Gastrocnemius medialis (tissue), 4 donors: ENCODE measurements at regions not wholly inside any gene's neighbourhood (a gene's known extent, or its start where the extent isn't known, plus 50 kb on each side); places are given as distances from the start of the nearest gene placed in this dataset.
"Not testable (repeated sequence)": the region's sequence is repeated elsewhere in the genome, so short reads cannot be mapped to it uniquely, and the experiment has no call there.

Source experiments
- ATAC-seq, 2 donors: fragments of 150-250 bp; one replicate each; pipeline ENCODE4 v1.9.1; 2016
- DNase-seq, 2 donors: peaks; one replicate each; pipeline ENCODE4 v3.0.0-alpha.2; 2019
- H3K27ac ChIP-seq, 4 donors: fragments of 200-600 bp; sonication (generic); 1 replicate in 1 of 4; 2 replicates in 3 of 4; pipeline ENCODE4 v1.5.1; 2016 to 2018; ENCODE audit warnings: mild to moderate bottlenecking in 2 of 4, moderate library complexity in 1 of 4
- H3K27me3 ChIP-seq, 3 donors: fragments of 200-600 bp; sonication (generic) in 2 of 3; 1 replicate in 1 of 3; 2 replicates in 2 of 3; pipeline versions ENCODE4 v1.5.1 to v1.6.0; 2016 to 2019; ENCODE audit warnings: mild to moderate bottlenecking in 1 of 3, moderate library complexity in 1 of 3
- H3K36me3 ChIP-seq, 2 donors: fragments of 200-600 bp; sonication (generic) in 1 of 2; one replicate each; pipeline ENCODE4 v1.5.1; 2017 to 2018
- H3K4me1 ChIP-seq, 2 donors: fragments of 200-600 bp; sonication (generic) in 1 of 2; one replicate each; pipeline ENCODE4 v1.5.1; 2016 to 2017; ENCODE audit warnings: mild to moderate bottlenecking in 2 of 2
- H3K4me3 ChIP-seq, 4 donors: fragments of 200-600 bp; sonication (generic) in 3 of 4; 1 replicate in 1 of 4; 2 replicates in 3 of 4; pipeline ENCODE4 v1.5.1; 2016 to 2019; ENCODE audit warnings: mild to moderate bottlenecking in 2 of 4
- H3K9me3 ChIP-seq, 3 donors: fragments of 200-600 bp; sonication (generic) in 2 of 3; 1 replicate in 1 of 3; 2 replicates in 2 of 3; pipeline ENCODE4 v1.5.1; 2016 to 2019
- CTCF ChIP-seq, 5 experiments: fragments of 450-650 bp in 3 of 5; fragments of 200-600 bp in 2 of 5; sonication (generic) in 2 of 5; IDR thresholded peaks in 4 of 5; conservative IDR thresholded peaks in 1 of 5; 1 replicate in 4 of 5; 2 replicates in 1 of 5; pipeline ENCODE4 v1.5.1; 2016 to 2019; ENCODE audit warnings: antibody characterized with exemption in 5 of 5, mild to moderate bottlenecking in 3 of 5, moderate library complexity in 3 of 5
- POLR2A ChIP-seq, 2 donors: fragments of 450-650 bp; IDR thresholded peaks; one replicate each; pipeline ENCODE4 v1.6.1; 2017; ENCODE audit warnings: antibody characterized with exemption in 2 of 2, mild to moderate bottlenecking in 2 of 2, moderate library complexity in 2 of 2
- in situ Hi-C, 4 donors: fragments of 200-750 bp; cut with MboI; loops; one replicate each; pipeline versions ENCODE4 v1.15.0 to v1.8.0; 2017; ENCODE audit warnings: low sequenced_read_pairs in 4 of 4
- intact Hi-C: fragments of 100-400 bp; cut with DNase I; formaldehyde crosslinking; loops from one replicate; pipeline ENCODE4 v1.15.1; 2023; ENCODE audit warnings: low total_unique reads

DNA sequence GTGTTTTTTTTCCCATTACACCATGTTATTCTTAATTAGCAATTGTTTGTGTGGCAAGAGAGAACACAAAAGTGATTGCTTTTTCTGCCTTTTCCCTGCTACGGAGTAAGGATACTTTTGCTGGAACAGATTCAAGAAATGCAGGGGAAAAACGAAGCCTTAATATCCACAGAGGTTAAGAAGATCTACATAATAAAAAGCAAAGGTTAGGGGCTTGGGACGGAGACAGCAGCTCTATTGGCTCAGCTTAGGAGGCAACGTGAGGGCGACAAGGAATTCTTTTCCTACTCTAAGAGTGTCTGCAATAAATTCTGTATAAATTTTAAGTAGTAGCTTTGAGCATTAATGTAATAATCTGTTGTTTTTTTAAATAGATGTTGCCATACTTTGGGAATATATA is 693.3 kb downstream of the DTWD2 start:
- ATAC-seq: no peak
- no peak for TF ChIP-seq POLR2A (IDR thresholded peaks at IDR 0.05)
- no peak for TF ChIP-seq CTCF (IDR thresholded peaks at IDR 0.05 in 4 of 5, conservative IDR thresholded peaks at IDR 0.05 in 1 of 5)
- intact Hi-C loops: no loop called here
- no peaks in the 10 kb centered on the region for H3K9me3 ChIP-seq
- in situ Hi-C loops: no loop called here
- no peak overlapping the region for H3K27ac ChIP-seq
- H3K4me3 ChIP-seq: no peak overlapping the region
- DNase-seq: no peak
- H3K27me3 ChIP-seq: no peaks in the 10 kb centered on the region
- no peaks in the 10 kb centered on the region for H3K36me3 ChIP-seq
- H3K4me1 ChIP-seq: no peaks in the 10 kb centered on the region

DNA sequence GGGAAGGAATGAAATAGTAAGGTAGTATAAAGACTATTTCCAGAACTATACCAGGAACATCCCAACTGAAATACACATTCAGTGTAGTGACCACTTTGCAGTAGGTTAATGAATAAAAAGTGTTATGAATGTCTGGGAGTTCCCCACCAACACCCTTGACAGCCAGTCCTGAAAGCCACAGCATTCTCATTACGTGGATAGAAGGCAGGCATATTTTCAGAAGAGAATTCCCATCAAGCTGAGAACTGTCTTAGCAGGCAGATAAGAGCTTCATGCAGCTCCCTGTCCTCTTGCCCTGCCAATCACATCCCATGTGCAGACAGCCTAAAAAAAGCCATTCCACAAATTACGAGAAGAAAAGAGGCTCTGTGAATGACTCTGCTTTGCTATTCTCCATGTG is 695.0 kb downstream of the DTWD2 start:
- Histone ChIP-seq H3K4me3 (no peak overlapping the region), H3K9me3 (no peaks in the 10 kb centered on the region), H3K36me3 (no peaks in the 10 kb centered on the region), H3K27me3 (no peaks in the 10 kb centered on the region), H3K4me1 (no peaks in the 10 kb centered on the region), H3K27ac (no peak overlapping the region)
- TF ChIP-seq CTCF (IDR thresholded peaks at IDR 0.05 in 4 of 5, conservative IDR thresholded peaks at IDR 0.05 in 1 of 5): no peak
- TF ChIP-seq POLR2A (IDR thresholded peaks at IDR 0.05): no peak
- ATAC-seq (no peak), DNase-seq (no peak)
- intact Hi-C loops: no loop called here
- in situ Hi-C loops: no loop called here

- intact Hi-C loops: no loop called here
- in situ Hi-C loops: no loop called here
These were observed 698.1 kb downstream of the DTWD2 start for GRCh38 chr5:118290204-118290603.

DNA sequence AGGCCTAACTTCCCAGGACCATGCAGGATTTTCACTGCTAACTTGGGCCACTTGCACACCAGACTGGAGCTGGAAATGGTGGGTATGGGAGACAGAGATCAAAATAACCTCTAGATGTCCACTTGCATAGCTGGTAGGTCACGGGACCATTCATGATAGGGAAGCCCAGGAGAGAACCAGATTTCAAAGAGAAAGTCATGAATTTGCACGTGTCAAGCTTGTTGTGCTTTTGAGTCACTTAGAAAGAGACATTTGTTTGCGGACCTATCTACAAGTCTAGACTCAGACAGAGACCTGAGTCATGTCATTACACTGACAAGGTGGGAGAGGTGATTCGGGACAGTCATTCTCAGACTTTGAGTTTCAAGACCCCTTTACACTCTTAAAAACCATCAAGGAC is 704.1 kb downstream of the DTWD2 start:
- H3K4me3 ChIP-seq, H3K36me3 ChIP-seq, in situ Hi-C loops, H3K9me3 ChIP-seq, H3K4me1 ChIP-seq, intact Hi-C loops, ATAC-seq, H3K27ac ChIP-seq, DNase-seq, H3K27me3 ChIP-seq: not testable (repeated sequence)

More at GRCh38 chr5:118290204-118290603, 698.1 kb downstream of the DTWD2 start:
- no peaks in the 10 kb centered on the region for H3K27me3 ChIP-seq
- H3K4me3 ChIP-seq: no peak overlapping the region
- no peak for TF ChIP-seq CTCF (IDR thresholded peaks at IDR 0.05 in 4 of 5, conservative IDR thresholded peaks at IDR 0.05 in 1 of 5)
- TF ChIP-seq POLR2A (IDR thresholded peaks at IDR 0.05): no peak
- no peaks in the 10 kb centered on the region for H3K4me1 ChIP-seq
- no peak overlapping the region for H3K27ac ChIP-seq
- no peaks in the 10 kb centered on the region for H3K36me3 ChIP-seq
- no peaks in the 10 kb centered on the region for H3K9me3 ChIP-seq
- ATAC-seq (no peak), DNase-seq (no peak)

DNA sequence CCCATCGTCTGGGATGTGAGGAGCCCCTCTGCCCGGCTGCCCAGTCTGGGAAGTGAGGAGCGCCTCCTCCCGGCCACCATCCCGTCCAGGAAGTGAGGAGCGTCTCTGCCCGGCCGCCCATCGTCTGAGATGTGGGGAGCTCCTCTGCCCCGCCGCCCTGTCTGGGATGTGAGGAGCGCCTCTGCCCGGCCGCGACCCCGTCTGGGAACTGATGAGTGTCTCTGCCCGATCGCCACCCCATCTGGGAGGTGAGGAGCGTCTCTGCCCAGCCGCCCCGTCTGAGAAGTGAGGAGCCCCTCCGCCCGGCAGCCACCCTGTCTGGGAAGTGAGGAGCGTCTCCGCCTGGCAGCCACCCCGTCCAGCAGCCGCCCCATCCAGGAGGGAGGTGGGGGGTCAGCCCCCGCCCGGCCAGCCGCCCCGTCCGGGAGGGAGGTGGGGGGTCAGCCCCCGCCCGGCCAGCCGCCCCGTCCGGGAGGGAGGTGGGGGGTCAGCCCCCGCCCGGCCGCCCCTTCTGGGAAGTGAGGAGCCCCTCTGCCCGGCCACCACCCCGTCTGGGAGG is 705.8 kb downstream of the DTWD2 start:
- H3K4me1 ChIP-seq, intact Hi-C loops, H3K27ac ChIP-seq, H3K9me3 ChIP-seq, H3K4me3 ChIP-seq, ATAC-seq, H3K27me3 ChIP-seq, in situ Hi-C loops, H3K36me3 ChIP-seq, DNase-seq: not testable (repeated sequence)
